Anterior cingulate cortex (tissue), 58 donors: ENCODE measurements at regions not wholly inside any gene's neighbourhood (a gene's known extent, or its start where the extent isn't known, plus 50 kb on each side); places are given as distances from the start of the nearest gene placed in this dataset.

Experiments
- DNase-seq, 58 donors: peaks; one replicate each; lab custom pipeline; 2025; lab: John Stamatoyannopoulos, UW

DNA sequence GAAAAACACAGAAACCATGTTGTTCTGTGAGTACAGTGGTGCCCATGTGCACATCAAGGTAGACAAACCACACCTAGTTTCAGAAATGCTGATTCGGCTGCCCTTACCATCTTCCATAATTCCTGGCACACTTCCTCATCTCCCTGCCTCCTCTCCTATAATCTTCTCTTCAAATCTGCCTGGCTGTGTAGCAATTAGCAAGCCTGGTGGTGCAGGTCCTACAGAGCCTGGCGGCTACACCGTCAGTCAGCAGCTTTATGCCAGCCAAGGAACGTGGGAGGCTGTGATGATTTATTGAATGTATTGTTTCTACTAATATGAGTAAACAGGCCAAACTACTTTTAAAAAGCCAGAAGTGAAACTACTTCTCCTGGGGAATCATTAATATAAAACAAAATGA, 106.8 kb downstream of the SEMA6D start:
- no peak for DNase-seq

DNA sequence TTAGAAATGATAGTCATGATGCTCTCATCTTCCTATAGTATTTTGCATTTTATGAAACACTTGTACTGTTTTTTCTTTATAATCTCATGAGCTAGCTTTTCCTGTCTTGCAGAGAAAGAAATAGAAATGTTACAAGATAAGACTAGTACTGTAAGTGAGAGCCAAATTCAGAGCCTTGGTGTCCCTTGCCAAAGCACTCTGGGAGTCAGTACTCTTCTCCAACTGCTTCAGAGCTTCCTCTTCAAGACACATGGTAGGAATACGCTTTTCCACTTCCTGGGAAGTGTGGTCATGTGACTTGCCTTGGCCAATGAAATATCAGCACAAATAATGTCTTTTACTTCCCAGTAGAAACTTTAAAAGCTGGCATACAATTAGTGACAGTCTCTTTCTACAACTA, 112.4 kb downstream of the SEMA6D start:
- DNase-seq, result peak in 1 of 58 donors; percentile 3

DNA sequence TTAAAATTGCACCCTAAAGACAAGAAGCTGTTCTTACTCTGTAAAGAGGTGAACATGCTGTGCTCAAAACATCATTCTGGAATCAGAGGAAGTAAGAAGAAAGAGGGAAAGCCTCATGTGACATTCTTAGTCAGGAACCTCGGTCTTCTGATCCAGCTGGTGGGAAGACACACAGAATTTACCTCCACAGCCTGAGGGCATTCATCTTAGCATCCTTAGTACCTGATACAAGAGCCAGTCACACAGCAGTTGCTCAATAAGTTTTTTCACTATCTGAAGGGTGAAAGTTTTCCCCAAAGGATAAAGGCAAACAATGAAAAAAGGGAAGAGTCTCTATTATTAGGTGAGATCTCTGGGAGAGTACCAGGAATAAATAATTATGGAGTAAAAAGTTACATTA, 116.8 kb downstream of the SEMA6D start:
- DNase-seq, result no peak

DNA sequence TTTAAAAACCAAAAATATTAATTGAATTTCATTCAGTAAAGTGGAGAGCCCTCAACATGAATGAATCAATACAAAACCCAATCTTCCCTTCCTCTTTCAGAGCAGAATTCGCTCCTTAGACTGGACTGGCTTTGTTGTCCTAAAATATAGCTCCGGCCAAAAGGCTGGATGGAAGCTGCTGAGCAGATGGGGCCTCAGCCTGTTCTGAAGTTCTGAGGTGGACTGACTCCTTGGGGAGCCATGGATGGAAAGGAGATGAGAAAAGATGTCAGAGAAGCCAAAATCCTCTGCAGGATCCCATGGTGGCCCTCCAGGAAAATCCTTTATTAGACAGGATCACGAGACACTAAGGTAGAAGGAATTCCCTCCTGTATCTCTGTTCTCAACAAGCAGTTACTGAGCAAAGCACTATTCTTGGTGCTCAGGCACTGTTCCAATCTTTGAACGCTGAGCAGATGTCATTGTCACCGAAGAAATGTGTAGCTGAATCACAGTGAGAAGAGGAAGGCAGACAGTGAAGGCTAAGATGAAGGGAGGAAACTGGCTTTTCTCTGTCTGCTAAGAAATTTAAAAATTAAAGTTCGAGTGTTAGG, 122.0 kb downstream of the SEMA6D start:
- DNase-seq, result peak in 21 of 58 donors; percentile 1 to 43 (median 14)

DNA sequence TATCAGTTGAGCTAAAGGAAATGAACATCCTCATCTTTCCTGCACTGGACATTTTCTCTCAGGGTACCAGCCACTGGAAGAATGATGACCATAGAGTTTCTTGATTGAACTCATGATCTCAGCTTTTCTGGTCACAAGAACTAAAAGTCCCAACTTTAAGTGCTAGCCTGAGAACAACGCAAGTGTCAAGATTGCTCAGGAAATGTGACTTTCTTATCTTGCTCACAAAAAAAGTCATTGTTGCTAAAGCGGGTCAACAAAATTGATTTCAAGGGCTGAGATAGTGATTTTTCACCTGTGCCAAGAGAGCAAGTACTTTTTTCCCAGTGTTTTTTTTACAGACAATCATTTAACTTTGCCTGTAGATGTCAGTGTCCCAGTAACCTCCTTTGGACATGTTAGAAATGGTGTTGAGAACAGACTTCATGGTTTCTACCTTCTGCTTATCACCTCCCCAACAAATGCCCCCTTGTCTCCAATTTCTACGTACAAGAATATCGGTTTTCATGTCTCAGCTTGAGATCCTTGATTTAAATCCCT, 125.9 kb downstream of the SEMA6D start:
- DNase-seq, result no peak

DNA sequence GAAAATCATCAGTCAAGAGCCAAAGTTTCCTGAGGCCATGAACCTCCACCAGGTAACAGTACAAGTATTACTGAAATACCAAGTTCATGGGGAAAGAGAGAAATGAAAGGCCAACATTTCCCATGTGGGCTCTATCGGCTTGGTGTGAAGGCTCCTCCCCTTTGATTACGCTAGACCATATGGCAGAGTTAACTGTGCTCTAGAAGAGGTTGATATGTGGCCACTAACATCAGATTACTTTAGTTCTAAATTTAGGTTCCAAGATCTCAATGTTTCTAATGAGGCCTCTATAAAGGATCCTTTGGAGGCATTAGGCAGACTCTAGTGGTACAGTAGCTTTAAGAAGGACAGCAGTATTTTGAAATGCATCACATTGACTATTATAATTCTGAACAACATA, 127.1 kb downstream of the SEMA6D start:
- no peak for DNase-seq

DNA sequence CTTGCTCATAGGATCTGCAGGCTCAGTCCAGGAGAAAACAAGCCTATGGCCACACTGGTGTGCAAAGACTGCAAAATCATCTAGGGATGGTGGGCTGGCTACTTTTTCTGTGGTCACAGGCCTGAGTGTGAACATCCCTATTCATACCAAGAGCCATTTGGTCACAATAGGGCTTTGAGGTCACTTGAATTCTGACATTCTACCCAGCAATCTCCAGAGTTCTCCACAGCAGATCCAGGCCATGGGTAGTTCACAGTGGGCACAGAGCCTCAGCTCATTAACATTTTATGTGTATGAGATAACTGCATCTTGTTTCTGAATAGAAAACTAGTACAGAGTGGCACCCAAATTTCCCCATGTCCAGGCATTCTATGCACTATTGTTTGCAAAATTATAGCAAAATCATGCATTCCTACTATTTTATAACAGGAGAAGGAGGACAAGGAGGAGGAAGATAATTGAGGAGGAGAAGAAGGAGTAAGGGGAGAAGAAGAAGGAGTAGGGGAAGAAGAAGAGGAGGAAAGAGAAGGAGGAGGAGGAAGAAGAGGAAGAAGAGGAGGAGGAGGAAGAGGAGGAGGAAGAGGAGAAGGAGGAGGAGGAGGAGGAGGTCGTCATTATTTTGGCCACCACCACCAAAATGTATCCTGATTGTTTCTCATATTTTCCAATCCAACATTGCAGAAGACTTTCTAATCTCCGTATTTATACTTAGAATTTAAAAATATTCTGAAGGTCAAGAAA, 129.0 kb downstream of the SEMA6D start:
- DNase-seq, result peak in 24 of 58 donors; percentile 1 to 69 (median 16)

DNA sequence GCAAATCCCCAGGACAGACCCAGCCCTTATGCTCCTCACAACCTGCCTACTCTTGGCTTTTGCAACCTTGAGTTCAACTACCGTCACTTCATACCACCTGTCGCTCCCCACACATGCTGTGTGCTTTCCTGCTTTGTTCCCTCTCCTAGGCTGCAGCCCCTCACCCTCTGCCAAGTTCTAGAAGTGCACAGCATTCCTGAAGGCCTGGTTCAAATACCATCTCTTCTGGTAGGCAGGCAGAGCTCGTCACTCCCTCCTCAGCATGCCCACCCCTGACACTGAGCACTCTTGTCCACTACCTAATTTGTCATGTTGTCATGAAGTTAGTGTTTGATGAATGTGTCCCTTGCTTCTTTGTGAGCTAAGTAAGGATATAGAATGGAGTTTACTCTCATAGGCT, 129.6 kb downstream of the SEMA6D start:
- peak in 1 of 58 donors; percentile 2 for DNase-seq

DNA sequence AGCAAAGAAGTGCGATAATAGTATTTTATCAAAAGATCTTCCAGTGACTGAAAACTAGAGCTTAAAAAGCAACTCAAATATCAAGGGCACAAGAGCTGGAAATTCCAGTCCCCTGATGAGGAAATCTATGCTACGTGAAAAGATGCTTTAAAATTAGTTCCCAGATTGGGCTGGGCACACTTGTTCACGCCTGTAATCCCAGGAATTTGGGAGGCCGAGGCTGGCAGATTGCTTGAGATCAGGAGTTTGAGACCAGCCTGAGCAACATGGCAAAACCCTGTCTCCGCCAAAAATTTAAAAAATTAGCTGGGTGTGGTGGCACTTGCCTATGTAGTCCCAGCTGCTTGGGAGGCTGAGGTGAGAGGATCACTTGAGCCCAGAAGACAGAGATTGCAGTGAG, 138.8 kb downstream of the SEMA6D start:
- DNase-seq, result no peak

DNA sequence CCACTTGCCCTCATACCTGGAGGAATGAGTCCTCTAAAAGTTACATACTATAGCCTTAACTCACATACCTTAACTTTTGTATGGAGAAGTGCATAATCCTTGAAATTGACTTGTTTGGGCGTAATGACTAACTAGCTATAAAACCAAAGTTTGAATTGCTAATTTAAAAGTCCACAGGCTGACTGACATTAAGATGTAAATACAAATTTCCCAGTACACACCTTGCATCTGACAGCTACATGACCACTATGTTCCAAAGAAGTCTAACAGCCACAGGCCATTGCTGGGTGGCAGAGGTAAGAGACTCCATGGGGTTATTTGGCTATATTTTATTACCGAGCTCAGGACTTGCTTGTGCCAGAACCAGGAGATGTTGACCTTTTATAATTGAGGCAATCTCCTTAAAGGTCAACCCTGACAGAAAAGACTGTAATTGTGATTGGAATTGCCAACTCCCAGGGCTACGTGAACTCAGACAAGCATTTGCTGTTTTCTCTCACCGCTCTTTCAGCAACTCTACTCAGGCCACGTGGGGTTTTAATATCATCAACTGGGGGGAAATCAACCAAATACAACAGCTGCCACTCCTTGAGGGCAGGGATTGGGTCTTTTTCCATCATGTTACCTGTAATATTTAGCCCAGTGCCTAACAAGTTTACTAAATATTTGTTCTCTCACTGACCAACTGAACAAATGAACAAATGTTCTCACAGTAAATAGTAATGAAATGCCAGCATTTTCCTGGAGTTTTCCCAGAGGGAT, 139.9 kb downstream of the SEMA6D start:
- no peak for DNase-seq

DNA sequence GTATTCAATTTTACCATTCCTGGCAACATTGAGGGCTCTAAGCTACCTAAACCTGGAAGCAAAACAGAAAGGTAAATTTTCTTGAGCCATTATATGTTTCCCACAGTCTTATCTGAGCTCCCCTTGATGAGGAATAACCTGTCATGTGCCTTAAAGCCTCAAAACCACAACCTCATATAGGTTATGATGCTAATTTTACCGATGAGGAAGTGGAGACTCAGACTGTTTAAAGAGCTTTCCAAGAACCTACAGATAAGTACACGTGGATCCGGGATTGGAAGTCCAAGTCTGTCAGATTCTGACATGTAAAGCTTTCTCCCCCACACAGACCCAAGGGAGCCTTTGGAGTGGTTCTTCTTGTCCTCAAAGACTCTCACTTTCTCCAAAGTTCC, 140.5 kb downstream of the SEMA6D start:
- no peak for DNase-seq

DNA sequence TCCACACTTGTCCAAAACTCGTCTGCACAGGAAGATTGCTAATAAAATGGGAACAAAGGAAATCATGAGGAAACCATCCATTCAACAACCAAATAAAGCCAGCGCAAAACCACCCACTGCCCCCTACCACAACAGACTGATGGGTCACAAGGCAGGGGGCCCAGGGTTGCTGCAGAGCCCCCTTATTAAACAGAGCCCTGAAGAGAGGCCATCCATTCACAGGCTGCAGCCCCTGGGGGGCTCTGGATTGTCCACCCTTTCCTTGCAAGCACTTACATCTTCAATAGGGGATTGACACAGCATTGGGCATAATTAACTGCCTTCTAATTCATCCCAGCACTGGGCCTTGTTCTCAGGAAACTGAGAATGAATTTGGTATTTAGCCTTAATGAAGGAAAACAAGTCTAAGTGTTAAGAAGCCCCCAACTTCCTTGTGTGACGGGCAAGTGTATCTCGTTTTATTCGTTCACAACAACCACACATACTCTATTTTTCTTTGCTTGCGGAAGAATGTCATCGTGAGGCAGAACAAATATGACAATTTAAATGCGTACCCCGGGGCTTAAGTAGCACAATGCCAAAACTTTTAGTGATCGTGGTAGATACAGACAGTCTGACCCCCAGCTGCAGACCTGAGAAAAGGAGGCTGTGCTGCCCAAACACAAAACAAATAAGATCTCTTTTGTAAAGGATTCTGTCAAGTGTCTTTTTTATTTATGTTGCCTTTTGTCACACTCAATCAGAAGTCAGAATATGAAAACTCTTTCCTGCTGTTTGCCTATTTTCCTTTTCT, 144.0 kb downstream of the SEMA6D start:
- no peak for DNase-seq

DNA sequence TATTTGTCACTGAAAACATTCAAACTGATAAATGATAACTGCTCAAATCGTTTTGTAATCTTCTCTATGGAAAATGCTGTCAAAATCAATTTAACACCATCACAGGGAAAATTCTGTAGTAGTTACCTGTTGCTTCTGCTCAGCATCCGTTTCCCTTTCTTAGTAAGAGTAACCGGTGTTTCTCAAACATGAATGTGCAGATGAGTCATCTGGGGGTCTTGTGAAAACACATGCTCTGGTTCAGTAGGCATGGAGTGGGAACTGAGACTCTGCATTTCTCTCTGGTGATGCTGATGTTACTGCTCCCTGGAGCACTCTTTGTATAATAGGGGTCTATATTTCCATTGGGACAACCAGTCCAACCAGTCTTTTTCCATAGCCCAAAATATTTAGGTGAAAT, 145.1 kb downstream of the SEMA6D start:
- DNase-seq, result no peak

DNA sequence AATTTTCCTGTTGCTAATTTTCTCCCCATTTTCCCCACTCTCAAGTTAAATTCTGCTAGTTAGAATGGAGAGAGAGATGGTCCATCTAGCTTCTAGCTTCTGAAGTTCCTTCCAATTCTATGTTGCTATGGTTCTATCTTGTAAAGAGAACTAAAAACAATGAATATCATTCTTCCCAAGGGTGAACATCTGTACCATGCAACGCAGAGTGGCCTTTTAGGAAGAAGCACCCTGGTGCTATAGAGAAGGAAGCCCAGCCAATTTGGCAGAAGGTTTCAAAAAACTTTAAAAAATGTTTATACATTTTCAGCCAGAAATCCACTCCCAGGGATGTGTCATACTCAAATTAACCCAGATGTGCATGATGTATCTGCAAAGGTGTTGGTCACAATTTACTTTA, 149.1 kb downstream of the SEMA6D start:
- DNase-seq, result no peak

DNA sequence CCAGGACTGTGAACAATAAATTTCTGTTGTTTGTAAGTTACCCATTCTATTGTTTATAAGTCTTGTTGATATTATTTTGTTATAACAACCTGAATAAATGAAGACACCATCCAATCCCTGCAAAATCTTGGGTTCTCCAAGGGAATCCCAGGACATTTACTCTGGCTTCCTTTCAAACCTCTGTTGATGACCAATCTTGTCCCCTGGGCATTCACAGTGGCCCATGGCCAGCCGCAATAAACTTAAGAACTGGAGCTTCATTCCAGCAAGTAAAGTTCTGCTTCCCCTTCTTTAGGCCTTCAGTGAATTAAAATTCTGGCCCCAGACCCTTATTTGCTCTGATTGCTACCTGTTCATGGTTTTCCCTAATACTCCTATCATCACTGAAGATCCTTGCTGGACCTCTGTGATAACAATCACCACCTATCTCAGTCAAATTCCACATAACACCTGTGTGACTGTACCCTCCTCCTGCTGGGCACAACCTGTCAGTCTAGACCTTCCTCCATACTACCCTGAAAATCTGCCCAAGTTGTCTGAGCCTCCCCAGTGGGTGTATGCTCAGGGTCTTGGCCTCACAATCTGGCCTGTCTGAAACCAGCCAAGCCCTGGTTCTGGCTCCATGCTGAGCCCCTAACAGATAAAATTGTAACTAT, 153.1 kb downstream of the SEMA6D start:
- no peak for DNase-seq

DNA sequence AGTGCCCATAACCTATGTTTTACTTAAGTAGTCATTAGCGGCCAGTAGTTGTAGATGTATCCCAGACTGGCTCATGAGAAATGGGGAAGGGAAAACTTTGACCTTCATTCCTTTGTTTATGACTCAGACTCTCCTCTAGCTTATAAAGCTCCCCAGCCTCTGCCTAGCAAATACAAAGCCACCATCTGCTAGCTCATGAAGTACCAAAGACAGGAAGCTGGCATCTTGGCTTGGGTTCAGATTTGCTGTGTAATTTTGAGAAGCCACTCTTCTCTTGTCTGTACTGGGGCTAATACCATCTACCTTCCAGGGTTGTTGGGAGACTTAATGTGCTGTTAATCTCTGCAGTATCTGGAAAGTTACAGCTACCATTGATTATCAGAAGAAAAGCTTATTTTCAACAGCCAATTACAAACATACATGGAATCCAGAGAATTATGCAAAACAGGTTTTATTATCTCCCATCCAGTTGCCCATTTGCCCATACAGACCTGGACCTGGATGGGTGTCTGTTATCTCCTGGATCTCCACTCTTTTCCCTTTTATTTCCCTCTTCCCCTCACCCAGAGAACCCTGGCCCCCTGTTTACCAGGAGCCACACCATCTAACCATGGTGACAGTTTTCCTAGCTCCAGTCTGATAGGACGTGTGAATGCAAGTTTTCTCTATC, 153.8 kb downstream of the SEMA6D start:
- DNase-seq, result peak in 2 of 58 donors; percentile 3 to 30

DNA sequence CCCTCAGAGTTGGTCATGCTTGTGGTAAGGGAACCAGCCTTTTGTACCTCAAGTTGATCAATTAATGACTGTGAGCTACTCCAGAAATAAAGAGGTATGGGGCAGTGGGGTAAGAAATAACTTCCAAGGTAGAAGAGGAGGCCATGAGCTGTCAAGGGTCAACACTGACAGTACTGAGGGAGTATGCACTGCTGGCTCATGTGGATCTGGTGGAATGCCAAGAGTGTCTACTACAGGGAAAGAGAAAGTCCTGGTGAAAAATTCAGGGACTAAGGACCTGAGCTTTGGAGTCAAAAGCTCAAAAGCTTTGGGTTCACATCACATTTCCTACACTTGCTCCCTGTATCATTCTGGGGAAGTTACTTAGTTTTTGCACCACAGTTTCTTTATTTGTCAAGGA, 154.9 kb downstream of the SEMA6D start:
- DNase-seq, result no peak

DNA sequence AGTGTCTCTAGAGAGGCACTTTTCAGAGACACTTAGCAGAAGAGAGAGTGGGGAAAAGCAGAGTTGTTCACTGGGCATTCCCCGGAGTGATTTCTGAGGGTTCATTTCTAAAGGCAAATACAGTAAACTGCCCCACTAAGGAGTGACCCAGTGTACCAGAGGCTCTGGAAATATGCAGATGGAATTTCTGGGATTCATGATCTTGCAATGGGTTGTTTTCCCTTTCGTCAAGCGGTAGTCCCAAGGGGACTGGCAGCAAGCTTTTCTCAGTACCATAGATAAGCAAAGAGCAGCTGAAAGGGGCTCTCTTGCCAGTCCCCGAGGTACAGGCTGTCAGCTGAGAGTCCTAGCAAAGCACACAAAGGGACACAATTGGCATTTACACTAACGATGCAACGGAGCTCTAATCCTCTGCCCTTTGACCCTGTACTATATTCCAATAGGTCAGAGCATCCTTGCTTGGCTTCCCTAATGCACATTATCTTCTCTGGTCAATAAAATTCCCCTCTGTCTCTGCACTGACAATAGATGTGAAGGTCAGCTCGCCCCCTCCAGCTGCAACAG, 155.6 kb downstream of the SEMA6D start:
- DNase-seq, result no peak

DNA sequence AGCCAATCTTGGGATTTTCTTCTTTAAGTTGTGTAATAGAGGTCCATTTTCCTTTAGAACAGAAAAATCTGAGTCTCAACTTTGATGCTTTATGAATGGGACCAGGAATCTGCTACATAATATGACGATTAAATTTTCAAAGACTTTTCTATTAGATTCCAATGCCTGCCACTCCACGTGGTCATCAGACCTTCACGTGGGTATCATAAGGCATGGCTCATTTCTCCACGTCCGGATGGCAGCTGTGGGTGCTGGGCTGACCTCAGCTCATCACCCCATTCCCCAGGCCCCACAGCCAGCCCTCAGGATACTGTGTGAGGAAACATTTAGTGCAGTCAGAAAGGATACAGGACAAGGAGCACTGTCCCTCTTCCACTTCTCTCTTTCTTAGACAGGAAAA, 159.7 kb downstream of the SEMA6D start:
- no peak for DNase-seq
